Ishikawa (cell line): ENCODE measurements at regions not wholly inside any gene's neighbourhood (a gene's known extent, or its start where the extent isn't known, plus 50 kb on each side); places are given as distances from the start of the nearest gene placed in this dataset.

Experiments used
- CEBPB ChIP-seq: IDR thresholded peaks from 2 replicates; pipeline ENCODE4 v1.6.1; 2012
- CREB1 ChIP-seq: IDR thresholded peaks from 2 replicates; pipeline ENCODE4 v1.6.1; 2012; ENCODE audit warnings: low read depth
- EGR1 ChIP-seq: IDR thresholded peaks from 2 replicates; pipeline ENCODE4 v1.6.1; 2012
- EP300 ChIP-seq: IDR thresholded peaks from 2 replicates; pipeline ENCODE4 v1.6.1; 2012; ENCODE audit warnings: borderline replicate concordance
- FOXM1 ChIP-seq: IDR thresholded peaks from 2 replicates; pipeline ENCODE4 v1.6.1; 2012; ENCODE audit warnings: low read depth, borderline replicate concordance
- MAX ChIP-seq: IDR thresholded peaks from 2 replicates; pipeline ENCODE4 v1.6.1; 2012
- NFIC ChIP-seq: IDR thresholded peaks from 2 replicates; pipeline ENCODE4 v1.6.1; 2012
- RAD21 ChIP-seq: IDR thresholded peaks from 2 replicates; pipeline ENCODE4 v1.6.1; 2012; ENCODE audit warnings: low read depth
- REST ChIP-seq: IDR thresholded peaks from 2 replicates; pipeline ENCODE4 v1.6.1; 2012; ENCODE audit warnings: low read depth, mild to moderate bottlenecking
- TAF1 ChIP-seq: IDR thresholded peaks from 2 replicates; pipeline ENCODE4 v1.6.1; 2012; ENCODE audit warnings: low read depth, mild to moderate bottlenecking
- TCF12 ChIP-seq: IDR thresholded peaks from 2 replicates; pipeline ENCODE4 v1.6.1; 2012; ENCODE audit warnings: low read depth
- TEAD4 ChIP-seq: IDR thresholded peaks from 2 replicates; pipeline ENCODE4 v1.6.1; 2012
- USF1 ChIP-seq: IDR thresholded peaks from 2 replicates; pipeline ENCODE4 v1.6.1; 2012
- YY1 ChIP-seq: IDR thresholded peaks from 2 replicates; pipeline ENCODE4 v1.6.1; 2012; ENCODE audit warnings: low read depth
- ZBTB7A ChIP-seq: IDR thresholded peaks from 2 replicates; pipeline ENCODE4 v1.6.1; 2012; ENCODE audit warnings: low read depth

- TF ChIP-seq TEAD4 (no peak), RAD21 (no peak), NFIC (no peak), MAX (no peak), ZBTB7A (no peak), USF1 (no peak)
Measured at GRCh38 chr20:10992731-10993130, 318.9 kb upstream of the JAG1 start.

GRCh38 chr20:10994991-10995700 lies 321.3 kb upstream of the JAG1 start:
- TF ChIP-seq MAX (no peak), EP300 (no peak), ZBTB7A (no peak), CEBPB (no peak), REST (no peak), EGR1 (no peak), FOXM1 (no peak), TAF1 (no peak), TCF12 (no peak), USF1 (no peak), RAD21 (no peak), NFIC (no peak), YY1 (no peak), TEAD4 (no peak), CREB1 (no peak)

- TF ChIP-seq TAF1, result no peak
- TF ChIP-seq ZBTB7A, result no peak
- no peak for TF ChIP-seq TCF12
- TF ChIP-seq MAX, result no peak
- no peak for TF ChIP-seq EP300
- TF ChIP-seq TEAD4, result no peak
- TF ChIP-seq CEBPB, result no peak
- no peak for TF ChIP-seq FOXM1
- no peak for TF ChIP-seq RAD21
Measured at GRCh38 chr20:10998476-10998875, 324.7 kb upstream of the JAG1 start.

GRCh38 chr20:11000416-11000815 lies 326.6 kb upstream of the JAG1 start:
- no peak for TF ChIP-seq TCF12
- no peak for TF ChIP-seq YY1
- no peak for TF ChIP-seq REST
- TF ChIP-seq TAF1, result no peak
- no peak for TF ChIP-seq CREB1
- TF ChIP-seq CEBPB, result no peak
- TF ChIP-seq EP300, result no peak
- no peak for TF ChIP-seq FOXM1
- TF ChIP-seq MAX, result no peak
- no peak for TF ChIP-seq RAD21
- TF ChIP-seq USF1, result no peak
- no peak for TF ChIP-seq ZBTB7A
- TF ChIP-seq TEAD4, result no peak
- no peak for TF ChIP-seq NFIC
- no peak for TF ChIP-seq EGR1

- TF ChIP-seq MAX, result no peak
- no peak for TF ChIP-seq CREB1
- TF ChIP-seq TCF12, result no peak
- no peak for TF ChIP-seq USF1
Measured at GRCh38 chr20:11001302-11001701, 327.5 kb upstream of the JAG1 start.
